Effector CD4-positive, alpha-beta T cell (primary cell): ENCODE measurements at regions not wholly inside any gene's neighbourhood (a gene's known extent, or its start where the extent isn't known, plus 50 kb on each side); places are given as distances from the start of the nearest gene placed in this dataset.
"Not testable (repeated sequence)": the region's sequence is repeated elsewhere in the genome, so short reads cannot be mapped to it uniquely, and the experiment has no call there.

Experiments
- DNase-seq: peaks from one replicate; pipeline ENCODE4 v3.0.0-alpha.2; 2020

GRCh38 chr2:137892739-137893138 is 71.5 kb upstream of the HNMT start:
- DNase-seq = no peak

- DNase-seq = no peak
Observed at GRCh38 chr2:137893145-137893544, 71.1 kb upstream of the HNMT start.

DNA sequence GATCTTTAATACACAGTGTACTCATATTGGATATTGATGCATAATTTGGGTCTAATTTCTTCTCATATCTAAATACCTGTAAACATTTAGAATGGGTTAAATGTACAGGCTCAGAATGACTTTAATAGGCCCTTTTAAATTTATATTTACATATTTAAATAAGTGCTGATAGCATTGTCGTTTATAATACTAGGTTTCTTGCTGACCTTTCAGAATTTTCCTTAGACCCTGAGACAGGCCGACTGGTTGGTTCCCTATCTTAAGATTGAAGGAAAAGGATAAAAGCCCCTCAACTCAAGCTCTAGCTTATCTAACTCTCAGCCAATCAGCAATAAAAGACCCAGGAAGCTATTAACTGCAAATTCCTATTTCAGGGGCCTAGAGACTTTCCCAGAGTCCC is 67.8 kb upstream of the HNMT start:
- DNase-seq = no peak

- DNase-seq = no peak
Observed at GRCh38 chr2:137897082-137897481, 67.2 kb upstream of the HNMT start.

DNA sequence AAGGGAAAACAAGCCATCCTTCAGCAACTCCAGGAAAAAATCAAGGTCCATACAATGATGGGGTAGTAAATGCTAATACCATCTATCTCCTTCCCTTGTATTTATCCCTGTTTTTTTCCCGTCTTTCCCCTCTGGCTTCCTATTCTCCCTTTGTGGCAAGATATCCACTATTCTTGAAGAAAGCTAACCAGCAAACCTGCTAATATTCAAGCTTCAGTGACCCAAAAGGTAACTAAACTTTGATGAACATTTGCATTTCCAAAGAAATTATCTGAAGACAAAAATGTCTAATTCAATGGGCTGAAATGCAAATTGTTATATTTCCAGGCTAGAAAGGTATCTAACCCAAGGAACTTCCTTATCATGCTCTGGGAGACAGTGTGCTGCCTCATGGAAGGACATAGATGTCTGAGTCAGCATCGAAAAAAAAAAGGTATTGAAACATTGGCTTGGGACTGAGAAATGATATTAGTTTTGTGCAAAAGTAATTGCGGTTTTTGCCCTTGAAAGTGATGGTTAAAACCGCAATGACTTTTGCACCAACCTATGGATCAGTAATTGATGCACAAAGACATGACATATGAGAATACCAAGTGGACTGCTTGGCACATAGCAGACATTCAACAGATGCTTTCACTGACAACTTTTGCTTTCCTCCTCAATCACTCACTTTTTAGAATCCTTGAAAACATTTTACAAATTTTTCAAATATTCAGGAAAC is 63.7 kb upstream of the HNMT start:
- no peak for DNase-seq

- no peak for DNase-seq
Observed at GRCh38 chr2:137910641-137911040, 53.6 kb upstream of the HNMT start.

DNA sequence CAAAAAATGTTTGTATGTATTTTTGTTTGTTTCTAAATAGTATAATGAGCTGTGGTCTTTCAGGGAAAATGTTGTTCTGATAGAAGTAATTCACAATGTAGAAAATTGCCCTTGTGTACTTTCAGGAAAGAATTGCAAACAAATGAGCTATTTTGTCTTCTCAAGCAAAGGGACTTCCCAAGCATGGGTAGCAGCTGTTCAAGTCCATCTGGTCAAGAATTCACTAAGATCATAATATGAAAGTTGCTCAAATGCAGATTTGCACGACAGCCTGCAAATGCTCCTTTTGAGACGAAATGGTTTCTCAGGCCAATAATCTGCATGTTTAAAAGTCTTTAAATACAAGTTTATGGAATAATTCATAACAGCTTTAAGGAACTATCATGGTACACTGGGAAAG is 51.9 kb upstream of the HNMT start:
- no peak for DNase-seq

DNA sequence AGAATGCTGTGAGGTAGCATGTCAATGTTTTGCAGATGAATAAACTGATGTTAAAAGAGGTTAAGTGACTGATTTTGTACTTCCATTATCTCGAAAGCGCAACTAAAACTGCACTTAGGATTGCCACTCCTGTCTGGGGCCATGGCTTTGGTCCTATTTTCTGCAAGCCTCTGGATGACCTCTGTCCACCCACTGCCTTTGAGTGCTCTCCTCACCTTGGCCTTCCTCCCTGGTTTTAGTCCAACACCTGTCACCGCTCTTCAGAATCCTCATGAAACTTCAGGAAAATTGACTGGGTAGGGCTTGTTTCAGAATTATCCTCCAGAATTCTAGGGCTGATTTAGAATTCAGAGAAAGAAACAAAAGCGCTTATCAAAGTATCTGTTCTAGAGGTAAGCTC is 51.1 kb upstream of the HNMT start:
- no peak for DNase-seq

GRCh38 chr2:137913648-137914047 is 50.6 kb upstream of the HNMT start:
- not testable (repeated sequence) for DNase-seq
